HFF-Myc (cell line): ENCODE measurements at regions not wholly inside any gene's neighbourhood (a gene's known extent, or its start where the extent isn't known, plus 50 kb on each side); places are given as distances from the start of the nearest gene placed in this dataset.

Source experiments
- DNase-seq: peaks from one replicate; pipeline ENCODE4 v3.0.0-alpha.2; 2011; ENCODE audit warnings: low read depth; ENCODE audit errors: extremely low read depth
- H3K4me3 ChIP-seq: replicated peaks from 2 replicates; pipeline ENCODE4 v1.5.1; 2011; ENCODE audit warnings: low read depth, mild to moderate bottlenecking, control low read depth, low read length
- TF ChIP-seq, protein P1 (sequence below): IDR thresholded peaks from 2 replicates; pipeline ENCODE4 v1.5.1; 2012; ENCODE audit warnings: mild to moderate bottlenecking, low read depth, low read length, control low read depth; ENCODE audit errors: missing control alignments

- TF ChIP-seq, protein P1, sequence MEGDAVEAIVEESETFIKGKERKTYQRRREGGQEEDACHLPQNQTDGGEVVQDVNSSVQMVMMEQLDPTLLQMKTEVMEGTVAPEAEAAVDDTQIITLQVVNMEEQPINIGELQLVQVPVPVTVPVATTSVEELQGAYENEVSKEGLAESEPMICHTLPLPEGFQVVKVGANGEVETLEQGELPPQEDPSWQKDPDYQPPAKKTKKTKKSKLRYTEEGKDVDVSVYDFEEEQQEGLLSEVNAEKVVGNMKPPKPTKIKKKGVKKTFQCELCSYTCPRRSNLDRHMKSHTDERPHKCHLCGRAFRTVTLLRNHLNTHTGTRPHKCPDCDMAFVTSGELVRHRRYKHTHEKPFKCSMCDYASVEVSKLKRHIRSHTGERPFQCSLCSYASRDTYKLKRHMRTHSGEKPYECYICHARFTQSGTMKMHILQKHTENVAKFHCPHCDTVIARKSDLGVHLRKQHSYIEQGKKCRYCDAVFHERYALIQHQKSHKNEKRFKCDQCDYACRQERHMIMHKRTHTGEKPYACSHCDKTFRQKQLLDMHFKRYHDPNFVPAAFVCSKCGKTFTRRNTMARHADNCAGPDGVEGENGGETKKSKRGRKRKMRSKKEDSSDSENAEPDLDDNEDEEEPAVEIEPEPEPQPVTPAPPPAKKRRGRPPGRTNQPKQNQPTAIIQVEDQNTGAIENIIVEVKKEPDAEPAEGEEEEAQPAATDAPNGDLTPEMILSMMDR = no peak
- DNase-seq = no peak
- H3K4me3 ChIP-seq = no peak overlapping the region
These were observed 766.7 kb upstream of the GOLIM4 start for GRCh38 chr3:168862466-168862865.

GRCh38 chr3:168860592-168860991, 764.9 kb upstream of the GOLIM4 start:
- TF ChIP-seq, protein P1 = no peak
- DNase-seq = no peak
- no peak overlapping the region for H3K4me3 ChIP-seq

GRCh38 chr3:168860028-168860427, 764.3 kb upstream of the GOLIM4 start:
- TF ChIP-seq, protein P1 = no peak
- no peak overlapping the region for H3K4me3 ChIP-seq
- no peak for DNase-seq

- DNase-seq = no peak
- H3K4me3 ChIP-seq = no peak overlapping the region
- TF ChIP-seq, protein P1 = no peak
These were observed 763.9 kb upstream of the GOLIM4 start for GRCh38 chr3:168859574-168859973.

DNA sequence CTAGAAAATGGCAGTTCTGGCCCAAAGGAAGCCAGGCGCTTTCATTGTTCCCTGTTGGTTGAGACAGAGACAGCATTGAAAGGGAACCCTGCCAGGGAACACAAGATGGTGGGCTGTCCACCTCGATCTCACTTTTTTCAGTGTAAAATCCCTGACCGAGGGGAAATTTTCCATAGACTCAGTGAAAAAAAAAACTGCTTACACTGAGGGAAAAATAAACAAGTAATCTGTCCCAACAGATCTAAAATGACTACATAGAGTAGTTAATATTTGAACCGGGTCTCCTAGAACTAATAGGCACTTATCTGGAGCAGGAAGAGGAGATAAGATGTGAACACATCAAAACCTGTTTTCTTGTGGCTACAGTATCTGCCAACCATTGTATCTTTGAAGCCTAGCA, 763.4 kb upstream of the GOLIM4 start:
- no peak overlapping the region for H3K4me3 ChIP-seq
- TF ChIP-seq, protein P1 = no peak
- no peak for DNase-seq

DNA sequence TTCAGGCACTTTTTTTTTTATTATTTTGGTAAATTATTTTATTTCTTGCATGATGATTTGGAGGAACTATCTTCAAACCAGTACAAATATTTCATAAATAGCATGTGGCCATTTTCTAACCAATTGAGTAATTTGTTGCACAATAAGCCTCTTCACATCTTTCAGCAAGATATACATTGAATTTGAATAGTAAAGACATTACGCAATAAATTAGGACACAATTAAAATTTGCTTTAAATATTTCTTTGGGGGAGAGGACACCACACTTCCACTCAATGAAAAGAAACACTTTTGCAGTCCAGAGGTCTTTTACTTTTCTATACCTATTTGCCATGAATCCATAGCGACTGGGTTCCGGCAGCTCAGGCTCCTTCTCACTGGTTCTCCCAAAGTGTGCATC, 762.6 kb upstream of the GOLIM4 start:
- no peak overlapping the region for H3K4me3 ChIP-seq
- DNase-seq = no peak
- TF ChIP-seq, protein P1 = no peak

- no peak for DNase-seq
- TF ChIP-seq, protein P1 = no peak
- no peak overlapping the region for H3K4me3 ChIP-seq
These were observed 754.4 kb upstream of the GOLIM4 start for GRCh38 chr3:168850109-168850508.
